Astrocyte of the hippocampus (primary cell): ENCODE measurements at regions not wholly inside any gene's neighbourhood (a gene's known extent, or its start where the extent isn't known, plus 50 kb on each side); places are given as distances from the start of the nearest gene placed in this dataset.

Experiments used
- DNase-seq: peaks from one replicate; pipeline ENCODE4 v3.0.0; 2011; ENCODE audit warnings: low read depth, low spot score

DNA sequence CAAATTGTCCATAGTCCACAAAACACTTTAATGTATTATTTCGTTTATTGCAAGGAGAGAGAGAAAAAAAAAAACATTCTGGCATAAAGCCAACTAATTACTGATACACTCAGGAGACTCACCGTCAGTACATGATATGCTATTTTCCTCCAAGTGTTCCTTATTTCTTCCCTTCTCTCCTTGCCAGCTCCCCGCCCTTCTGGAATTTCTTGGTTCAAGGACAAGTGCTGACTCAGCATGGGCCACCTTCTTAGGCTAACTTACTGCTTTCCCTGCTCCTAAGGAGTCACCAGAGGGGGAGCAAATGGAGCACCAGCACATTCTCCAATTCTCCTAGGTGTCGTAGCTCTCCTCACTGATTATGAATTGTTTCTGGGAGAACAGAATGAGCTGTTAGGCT is 133.8 kb upstream of the HDAC9 start:
- DNase-seq: peak; percentile 49

DNA sequence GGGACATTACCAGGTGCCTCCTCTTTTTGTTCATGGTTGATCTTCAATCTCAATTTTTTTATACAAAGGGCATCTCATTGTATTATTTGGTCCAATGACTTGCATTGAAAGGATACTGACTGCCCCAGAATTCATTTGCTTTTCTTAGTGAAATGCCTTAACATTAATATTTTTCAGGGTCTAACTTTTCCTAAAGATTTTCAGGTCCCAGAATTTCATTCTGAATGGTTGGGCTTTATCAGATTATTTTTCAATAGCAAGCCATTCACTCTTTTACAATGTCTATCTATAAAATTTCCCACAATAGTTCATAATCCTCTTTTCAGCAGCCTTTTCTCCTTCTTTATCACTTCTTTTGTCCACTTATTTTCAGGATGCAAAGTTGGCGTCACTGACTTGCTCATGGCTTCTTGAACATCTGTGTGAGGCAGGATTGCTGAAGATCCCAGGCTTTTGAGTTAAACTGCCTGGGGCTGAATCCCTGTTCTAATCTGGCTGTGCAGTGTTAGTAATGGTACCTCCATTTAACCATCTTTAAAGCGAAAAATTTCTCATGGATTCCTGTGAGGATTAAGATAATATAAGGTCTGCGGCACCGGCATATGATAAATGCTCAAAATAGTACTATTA is 131.7 kb upstream of the HDAC9 start:
- DNase-seq: no peak

DNA sequence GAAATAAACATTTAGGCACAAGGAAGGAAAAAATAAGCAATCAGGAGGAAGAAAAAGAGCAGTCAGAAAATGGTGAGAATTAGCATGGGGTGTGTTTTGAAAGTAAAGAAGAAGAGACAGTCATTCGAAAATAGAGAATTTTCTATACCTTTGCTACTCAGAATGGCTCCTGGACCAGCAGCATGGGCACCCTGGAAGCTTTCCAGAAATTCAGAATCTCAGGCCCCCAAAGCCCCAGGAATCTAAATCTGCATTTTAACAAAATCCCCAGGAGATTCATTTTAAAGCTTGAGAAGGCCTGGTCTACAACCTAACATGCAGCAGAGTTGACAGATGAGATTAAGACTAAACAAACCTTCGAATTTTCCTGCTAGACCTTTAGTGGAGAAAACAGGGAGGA is 131.2 kb upstream of the HDAC9 start:
- DNase-seq: no peak

DNA sequence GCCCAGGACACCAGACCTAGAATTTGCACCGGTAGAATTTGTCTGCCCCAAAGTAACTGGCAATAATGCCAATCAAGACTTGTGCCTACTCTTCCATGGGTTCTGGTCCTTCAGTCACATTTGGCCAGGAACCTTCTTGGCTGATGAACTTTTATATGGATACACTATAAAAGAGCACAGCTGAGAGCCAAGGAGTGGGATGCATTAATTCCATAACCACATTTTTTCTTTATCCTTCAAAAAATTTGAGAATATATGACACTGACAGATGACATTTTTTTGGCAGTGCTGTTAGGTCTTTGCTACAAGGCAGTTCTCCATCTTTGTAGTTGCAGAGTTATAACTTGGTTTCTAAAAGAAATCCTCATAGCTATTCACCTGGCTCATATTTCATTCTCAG is 129.2 kb upstream of the HDAC9 start:
- no peak for DNase-seq

DNA sequence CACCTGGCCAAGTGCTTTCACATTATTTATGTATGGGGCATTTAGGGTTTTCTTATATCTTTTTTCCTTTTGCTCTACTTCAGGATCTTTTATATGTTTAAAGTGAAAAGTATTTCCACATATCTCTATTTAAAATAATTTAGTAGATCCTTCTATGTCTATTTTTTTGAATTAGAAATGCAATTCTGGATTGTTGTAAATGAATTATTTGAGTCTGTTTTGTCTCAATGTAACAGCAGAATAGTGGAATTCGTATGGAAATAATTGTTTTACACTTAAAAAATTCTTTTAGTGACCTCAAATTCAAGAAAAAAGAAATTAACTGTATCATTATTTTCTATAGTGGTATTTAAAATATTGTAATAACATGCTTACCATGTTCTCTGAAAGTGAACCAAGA is 126.5 kb upstream of the HDAC9 start:
- DNase-seq: no peak

DNA sequence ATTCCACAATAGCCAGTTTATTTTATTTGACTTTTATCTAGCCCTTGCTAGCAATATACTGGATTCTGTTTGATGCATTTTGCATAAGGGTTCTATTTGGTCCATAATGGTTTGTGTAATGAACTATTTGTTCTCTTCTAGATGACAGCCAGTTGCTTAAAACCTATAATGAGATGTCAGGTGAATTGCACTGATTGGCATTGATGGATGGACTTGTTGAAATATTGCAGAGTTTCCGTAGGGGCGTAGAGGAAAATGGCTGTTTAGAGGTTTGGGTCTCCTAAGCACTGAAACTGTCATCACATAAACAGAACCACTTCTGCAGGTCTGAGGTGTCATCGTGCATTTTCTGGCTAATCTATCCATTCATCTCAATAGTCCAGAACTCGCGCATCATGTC is 124.9 kb upstream of the HDAC9 start:
- no peak for DNase-seq

DNA sequence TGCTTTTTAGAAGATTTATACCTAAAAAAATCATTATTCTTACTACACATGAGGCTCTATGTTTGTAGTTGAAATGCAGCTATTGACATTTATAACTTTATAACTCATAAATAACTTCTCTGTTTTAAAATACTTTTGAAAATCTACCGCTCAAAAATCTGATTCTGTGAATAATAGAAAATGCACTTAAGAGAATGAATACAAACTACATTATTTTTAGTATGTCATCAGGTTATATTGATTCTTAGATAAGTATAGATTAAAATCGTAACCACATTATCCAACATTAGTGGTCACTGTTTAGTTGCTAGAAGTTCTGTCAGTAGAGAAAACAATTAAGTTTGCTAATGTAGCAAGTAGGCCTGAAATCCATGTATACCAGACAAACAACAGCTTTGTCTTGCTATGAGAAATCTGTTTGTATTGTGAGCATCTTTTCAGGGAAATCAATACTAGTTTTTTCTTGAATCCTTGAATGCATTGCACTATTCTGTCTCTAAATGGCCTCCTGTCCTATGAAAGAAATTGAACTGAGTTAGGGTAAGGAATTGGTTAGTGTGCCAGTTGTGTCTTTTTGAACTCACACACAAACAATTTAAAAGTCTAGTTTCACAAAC is 116.5 kb upstream of the HDAC9 start:
- DNase-seq: no peak

DNA sequence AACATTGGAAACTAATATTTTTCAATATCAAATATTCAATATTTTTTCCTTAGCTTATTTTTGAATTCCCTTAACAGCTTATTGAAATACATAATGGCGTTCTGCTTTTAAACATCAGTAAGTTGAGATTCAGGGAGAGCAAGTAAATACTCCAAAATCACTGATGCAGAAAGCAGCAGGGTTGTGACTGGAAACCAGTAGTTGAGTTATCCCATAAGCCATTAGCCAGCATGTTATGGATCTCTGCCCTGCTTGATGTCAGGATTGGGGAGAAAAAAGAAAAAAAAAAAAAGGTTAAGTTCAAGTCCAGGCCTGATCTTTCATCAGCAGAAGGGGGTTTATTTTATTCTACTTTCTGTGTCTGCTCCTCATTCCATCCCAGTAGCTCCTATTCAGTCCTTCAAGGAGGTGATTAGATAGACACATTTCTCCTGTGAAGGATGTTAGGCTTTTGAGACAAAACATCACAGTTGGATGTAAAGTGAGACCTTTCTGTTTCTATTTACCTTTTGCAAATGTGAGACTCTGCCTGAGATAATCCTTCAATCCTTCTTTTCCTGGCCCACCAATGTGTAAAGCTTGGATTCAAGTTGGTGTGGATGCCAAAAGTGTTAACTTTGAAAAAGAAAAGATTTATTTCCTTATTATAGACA is 110.9 kb upstream of the HDAC9 start:
- DNase-seq: peak; percentile 24

DNA sequence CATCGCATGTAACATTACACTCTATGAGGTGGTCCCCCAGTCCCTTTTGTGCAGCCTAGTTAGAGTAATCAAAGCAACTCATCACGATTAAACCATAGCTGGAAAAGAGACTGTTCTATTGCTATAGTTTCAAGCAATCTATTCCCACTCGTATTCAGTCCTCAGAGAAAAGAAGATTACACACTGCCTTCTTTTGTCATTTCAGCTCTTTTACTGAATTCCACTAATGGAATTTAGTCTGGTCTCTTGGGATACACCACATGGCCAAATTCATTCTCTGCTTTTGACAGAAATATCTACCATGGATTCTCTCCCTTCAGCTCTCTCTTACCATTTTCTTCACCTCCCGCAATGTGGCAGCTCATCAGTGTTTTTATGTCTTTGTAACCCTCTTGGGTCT is 108.9 kb upstream of the HDAC9 start:
- DNase-seq: no peak

DNA sequence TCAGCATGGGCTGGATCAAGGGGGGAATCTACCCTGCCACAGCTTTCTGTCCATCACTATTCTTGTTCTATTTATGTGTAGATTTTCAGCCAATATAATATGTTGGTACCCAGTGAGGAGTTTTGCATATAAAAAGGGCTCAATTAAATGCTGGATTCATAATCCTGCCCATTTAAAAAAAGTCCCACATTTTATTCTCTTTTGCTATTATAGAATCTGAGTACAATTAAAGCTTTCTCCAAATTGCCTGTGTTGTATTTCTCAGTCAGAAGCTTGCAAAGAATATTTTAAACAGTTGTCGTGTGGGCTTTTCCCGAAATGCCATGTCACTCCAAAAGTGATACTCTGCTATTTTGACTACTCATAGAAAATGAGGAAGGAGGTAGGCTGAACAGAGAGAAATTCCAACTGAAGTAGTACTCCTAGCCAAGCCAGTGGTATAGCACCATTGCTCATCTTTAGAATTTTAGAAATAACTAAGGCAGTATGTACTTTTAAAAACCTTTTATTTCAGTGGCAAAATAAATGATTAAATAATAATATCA is 108.3 kb upstream of the HDAC9 start:
- DNase-seq: no peak

DNA sequence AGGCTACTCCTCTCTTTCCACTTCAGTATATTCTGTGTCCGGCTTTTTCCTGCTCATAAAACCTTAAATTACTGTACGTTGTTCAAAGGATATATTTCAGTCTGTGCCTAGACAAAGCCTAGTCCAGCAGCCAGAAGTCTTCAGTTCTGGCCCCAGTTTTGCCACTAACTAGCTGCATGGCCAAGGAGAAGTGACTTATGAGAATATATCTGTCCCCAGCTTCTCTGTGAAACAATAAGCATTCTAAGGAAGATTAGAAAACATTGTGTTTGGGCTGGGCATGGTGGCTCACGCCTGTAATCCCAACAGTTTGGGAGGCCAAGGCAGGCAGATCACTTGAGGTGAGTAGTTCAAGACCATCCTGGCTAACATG is 105.0 kb upstream of the HDAC9 start:
- DNase-seq: no peak

DNA sequence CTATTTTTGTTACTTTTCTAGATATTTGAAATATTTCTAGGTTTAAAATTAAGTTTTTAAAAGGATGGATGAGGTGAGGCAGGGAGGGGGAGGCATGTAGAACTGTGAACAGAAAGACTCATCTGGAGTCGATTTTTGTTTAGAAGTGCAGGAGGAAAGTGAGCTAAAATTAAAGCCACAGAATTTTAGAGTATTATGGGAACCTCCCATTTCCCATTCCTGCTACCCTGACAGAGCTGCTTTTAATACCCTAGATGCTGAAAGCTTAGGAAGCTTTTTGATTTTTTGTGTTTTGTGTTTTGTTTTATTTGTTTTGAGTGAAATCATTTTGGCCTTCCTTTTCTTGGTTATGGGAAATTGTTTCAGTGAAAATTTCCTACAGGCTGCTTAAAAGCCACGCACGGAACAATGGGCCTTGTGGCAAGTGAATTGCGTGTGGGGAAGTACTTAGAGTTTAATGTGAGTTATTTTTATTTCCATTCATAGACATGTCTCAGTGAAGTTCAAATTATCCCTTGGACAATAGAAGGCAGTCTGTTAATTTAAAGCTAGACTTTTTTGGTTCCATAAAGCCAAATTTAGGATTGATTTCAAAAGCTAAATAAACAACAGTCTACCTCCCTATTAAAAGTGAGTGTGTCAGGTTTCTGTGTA is 102.0 kb upstream of the HDAC9 start:
- no peak for DNase-seq

DNA sequence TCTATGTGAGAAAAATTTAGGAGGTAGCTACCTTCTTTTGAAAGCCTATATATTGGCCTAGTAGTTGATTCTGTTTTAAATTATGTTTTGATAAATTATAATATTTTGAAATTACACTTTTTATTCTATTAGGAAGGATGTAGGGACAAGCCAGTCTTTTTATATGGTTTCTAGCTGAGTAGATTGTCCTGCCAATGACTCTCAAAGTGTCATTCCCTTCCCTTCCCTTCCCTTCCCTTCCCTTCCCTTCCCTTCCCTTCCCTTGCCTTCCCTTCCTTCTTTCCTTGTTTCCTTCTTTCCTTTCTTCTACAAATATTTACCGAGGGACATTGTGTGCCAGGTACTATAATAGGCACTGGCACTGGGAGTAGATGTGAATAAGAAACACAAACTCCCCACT is 99.7 kb upstream of the HDAC9 start:
- no peak for DNase-seq

DNA sequence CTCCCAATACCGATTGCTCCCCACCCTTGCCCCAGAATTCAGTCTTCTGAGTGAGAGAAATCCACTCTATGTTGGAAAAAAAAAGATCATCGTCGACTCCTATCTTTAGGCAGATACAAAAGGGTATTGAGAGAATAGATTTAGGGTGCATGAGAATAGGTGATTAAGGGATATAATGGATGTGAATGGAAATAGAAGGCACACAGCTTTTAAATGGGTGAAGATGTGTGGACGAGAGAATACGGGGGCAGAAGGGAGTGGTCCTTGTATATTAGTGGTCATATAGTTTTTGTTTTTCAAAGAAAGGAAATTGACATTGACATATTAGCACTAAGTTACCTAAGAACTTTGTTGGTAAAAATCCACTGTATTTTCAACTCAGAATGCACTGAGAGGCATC is 98.6 kb upstream of the HDAC9 start:
- DNase-seq: no peak

DNA sequence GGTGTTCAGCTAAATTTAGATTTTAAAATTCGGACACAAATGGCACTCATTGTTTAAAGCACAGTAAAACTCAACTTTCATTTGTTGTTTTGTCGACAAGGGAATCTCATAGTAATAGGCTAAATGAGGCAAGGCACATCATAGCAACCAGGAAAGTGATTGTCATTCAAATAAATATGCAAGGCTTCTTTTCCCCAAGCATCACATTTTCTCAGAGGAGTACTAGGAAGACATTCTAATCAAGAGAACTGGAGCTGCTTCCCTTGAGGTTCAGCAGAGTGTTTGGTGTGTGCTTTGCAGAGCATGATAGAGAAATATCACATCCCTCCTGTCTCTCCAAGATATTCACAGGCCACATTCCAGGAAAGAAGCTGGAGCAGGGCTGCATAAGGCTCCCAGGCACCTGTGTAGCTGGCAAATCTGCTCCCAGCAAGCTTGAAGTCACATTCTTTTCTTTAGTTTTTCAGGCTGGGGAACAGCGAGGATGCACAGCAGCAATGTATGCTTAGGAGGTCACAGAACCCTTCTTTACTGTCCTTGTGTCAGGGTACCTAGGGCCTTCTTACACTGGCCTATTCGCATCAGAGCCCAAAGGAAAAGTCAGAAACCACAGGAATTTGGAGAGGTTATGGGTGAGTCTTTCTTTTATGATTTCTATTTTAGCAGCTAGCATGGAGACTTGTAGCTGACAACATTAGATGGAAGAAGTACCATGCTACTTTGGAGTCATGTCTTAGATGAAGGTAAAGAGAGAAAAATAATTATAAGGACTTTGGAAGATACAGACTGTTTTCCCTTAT is 95.9 kb upstream of the HDAC9 start:
- DNase-seq: peak; percentile 28

DNA sequence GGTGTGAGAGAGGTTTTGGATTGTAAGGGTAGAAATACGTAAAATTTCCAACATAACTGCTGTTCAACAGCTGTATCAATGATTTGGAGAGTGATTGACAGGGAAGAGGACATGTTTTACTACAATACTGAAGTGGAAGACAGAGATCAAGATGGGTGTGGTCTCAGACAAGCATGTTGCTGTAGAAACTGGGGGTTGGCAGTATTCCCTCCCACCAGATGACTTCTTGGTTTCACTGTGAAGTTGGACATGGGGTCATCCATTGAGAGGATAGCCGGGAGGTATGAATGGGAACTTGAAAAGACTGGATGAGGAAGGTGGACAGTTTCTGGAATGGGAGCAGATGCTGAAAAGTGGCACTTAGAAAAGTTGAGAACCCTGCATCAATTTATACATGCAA is 95.3 kb upstream of the HDAC9 start:
- no peak for DNase-seq

DNA sequence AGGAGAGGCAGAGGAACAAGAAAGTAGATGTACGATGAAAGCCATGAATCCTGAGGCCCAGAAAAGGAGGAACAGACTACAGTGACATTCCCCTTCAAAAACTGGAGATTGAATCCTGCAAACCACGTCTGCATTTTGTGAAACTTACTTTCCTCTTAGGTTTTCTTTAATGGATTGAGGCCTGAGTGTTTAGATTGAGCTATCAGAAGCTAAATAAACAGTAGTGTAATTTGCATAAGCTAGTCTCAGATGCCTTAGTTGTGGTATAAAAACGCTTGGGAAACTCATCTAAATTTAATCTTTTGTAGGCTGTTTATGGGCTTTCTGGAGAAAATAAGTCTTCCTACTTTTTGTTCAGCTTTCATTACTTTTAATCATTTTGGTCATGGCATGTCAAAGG is 94.8 kb upstream of the HDAC9 start:
- no peak for DNase-seq

DNA sequence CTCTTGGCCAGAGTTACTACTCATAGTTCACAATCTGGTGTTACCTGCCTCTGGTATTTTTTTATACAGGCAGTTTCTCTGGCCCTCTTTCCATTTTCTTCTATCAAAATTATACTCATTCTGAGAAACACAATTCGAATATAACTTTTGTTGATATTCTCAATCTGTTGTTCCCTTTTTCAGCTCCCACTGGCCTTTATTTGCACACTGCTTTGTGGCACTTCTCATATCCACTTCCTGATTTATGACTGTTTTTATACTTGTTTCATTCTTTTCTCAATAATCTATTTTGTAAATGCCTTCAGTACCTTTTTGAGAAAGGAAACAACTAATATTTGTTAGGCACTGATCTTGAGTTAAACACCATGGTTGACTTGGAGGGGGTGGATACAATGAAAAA is 93.8 kb upstream of the HDAC9 start:
- DNase-seq: no peak

DNA sequence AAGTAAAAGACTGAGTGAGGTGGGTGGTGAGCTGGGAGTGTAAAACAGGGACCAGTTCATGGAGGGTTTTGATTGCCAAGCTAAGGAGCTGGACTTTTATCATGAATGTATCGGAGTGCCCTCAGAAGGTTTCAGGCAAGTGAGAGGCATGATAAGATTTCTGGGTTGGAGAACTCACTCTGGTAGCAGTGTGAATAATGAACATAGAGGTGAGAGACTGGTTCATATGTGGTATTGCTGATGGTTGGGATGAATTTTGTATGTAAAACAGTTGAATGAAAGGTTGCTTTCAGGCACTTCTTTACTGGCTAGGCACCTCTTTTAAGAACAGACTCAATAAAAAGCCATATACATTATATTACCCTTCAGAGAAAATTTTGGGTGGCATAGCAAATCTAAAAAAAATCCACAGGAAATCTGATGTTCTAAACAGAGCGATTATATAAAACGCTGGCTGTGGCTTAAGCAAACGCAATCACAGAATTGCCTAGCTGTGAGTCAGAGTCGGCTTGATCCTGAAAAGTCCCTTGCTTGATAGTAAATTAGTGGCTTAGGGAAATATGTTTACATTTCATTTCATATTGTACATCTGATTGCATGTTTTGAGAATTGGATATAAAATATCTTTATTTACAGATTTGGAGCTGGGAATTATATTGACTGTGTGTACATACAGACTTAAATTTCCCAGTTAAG is 92.9 kb upstream of the HDAC9 start:
- peak; percentile 66 for DNase-seq

DNA sequence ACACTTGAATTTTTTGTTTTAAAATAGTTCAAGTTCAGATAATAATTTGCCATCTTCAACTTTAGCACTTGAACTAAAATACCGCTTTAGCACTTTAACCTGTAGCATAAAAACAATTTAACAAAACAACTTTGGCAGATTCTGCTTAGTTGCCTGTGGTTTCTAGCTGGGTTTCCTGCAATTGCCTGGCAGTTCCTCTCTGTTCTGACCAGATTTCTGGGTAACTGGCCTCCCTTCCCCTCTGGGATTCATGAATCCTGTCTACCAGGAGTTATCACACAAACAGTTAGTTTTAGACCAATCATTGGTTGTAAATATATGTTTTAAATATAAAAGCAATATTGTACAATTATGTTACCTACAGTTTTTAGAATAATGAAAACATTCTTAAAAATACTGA is 89.8 kb upstream of the HDAC9 start:
- DNase-seq: no peak

DNA sequence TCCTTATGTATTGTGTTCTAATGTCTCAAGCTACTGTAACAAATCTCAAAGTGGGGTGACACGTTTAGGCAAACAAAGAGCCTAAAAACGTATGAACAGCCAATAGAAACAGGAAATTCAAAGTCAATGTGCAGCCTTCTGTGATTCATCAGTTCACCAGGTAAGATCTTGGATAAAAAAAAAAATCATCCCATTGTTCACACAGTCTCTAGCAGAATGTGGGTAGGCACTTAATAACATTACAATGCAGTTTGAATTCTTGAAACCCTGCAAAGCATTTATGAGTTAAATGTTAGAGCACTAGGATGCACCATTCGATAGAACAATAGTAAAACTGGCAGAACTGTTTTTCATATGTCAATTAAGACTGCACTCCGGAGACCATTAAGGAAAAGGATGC is 88.2 kb upstream of the HDAC9 start:
- no peak for DNase-seq
